Mesenchymal stem cell (in vitro differentiated cells and primary cell): ENCODE measurements at regions not wholly inside any gene's neighbourhood (a gene's known extent, or its start where the extent isn't known, plus 50 kb on each side); places are given as distances from the start of the nearest gene placed in this dataset.

Source experiments
- DNase-seq: peaks from one replicate; pipeline ENCODE4 v3.0.0-alpha.2; 2013
- H2AFZ ChIP-seq: one replicate; pipeline ENCODE4 v1.6.1; 2013; ENCODE audit warnings: low read depth, mild to moderate bottlenecking, control low read depth, inconsistent platforms, low read length, moderate library complexity
- H2AK5ac ChIP-seq: 2 replicates; pipeline ENCODE4 v1.6.1; 2013; ENCODE audit warnings: low read length, moderate library complexity, mild to moderate bottlenecking, inconsistent platforms; ENCODE audit not compliant: severe bottlenecking
- H2BK120ac ChIP-seq: one replicate; pipeline ENCODE4 v1.6.1; 2013; ENCODE audit warnings: low read depth, mild to moderate bottlenecking, inconsistent platforms, low read length, moderate library complexity
- H2BK12ac ChIP-seq, 2 experiments: one replicate each; pipeline ENCODE4 v1.6.1; 2013; ENCODE audit warnings: inconsistent platforms in 2 of 2, low read length in 2 of 2, mild to moderate bottlenecking in 2 of 2, moderate library complexity in 2 of 2, control low read depth in 1 of 2
- H2BK15ac ChIP-seq: one replicate; pipeline ENCODE4 v1.6.1; 2013; ENCODE audit warnings: mild to moderate bottlenecking, low read depth, inconsistent platforms; ENCODE audit not compliant: poor library complexity, severe bottlenecking
- H2BK5ac ChIP-seq: 2 replicates; pipeline ENCODE4 v1.6.1; 2013; ENCODE audit warnings: low read depth, mild to moderate bottlenecking, low read length, control low read depth, inconsistent platforms; ENCODE audit not compliant: poor library complexity, severe bottlenecking
- H3K14ac ChIP-seq, 2 experiments: one replicate each; pipeline ENCODE4 v1.6.1; 2013; ENCODE audit warnings: inconsistent platforms in 2 of 2, low read length in 2 of 2, control low read depth in 1 of 2, mild to moderate bottlenecking in 1 of 2, moderate library complexity in 1 of 2
- H3K18ac ChIP-seq, 2 experiments: one replicate each; pipeline ENCODE4 v1.6.1; 2013; ENCODE audit warnings: inconsistent platforms in 2 of 2, low read length in 2 of 2, control low read depth in 1 of 2, low read depth in 1 of 2, mild to moderate bottlenecking in 1 of 2
- H3K23ac ChIP-seq, 2 experiments: one replicate each; pipeline ENCODE4 v1.6.1; 2013; ENCODE audit warnings: inconsistent platforms in 2 of 2, low read length in 2 of 2, mild to moderate bottlenecking in 2 of 2, moderate library complexity in 2 of 2, control low read depth in 1 of 2
- H3K27ac ChIP-seq: 2 replicates; pipeline ENCODE4 v1.5.1; 2013; ENCODE audit warnings: mild to moderate bottlenecking, moderate library complexity, low read length, control low read depth, inconsistent platforms; ENCODE audit not compliant: poor library complexity, severe bottlenecking
- H3K27me3 ChIP-seq, 2 experiments: 2 replicates each; pipeline versions ENCODE4 v1.6.1 to v1.7.0; 2013; ENCODE audit warnings: low read length in 2 of 2, mild to moderate bottlenecking in 2 of 2, moderate library complexity in 2 of 2, control low read depth in 1 of 2, inconsistent platforms in 1 of 2; ENCODE audit not compliant: control insufficient read depth in 1 of 2, insufficient read depth in 1 of 2
- H3K36me3 ChIP-seq, 2 experiments: 2 replicates each; pipeline versions ENCODE4 v1.6.1 to v1.7.0; 2013; ENCODE audit warnings: low read length in 2 of 2, control low read depth in 1 of 2, inconsistent platforms in 1 of 2, low read depth in 1 of 2, mild to moderate bottlenecking in 1 of 2; ENCODE audit not compliant: insufficient read depth in 2 of 2, control insufficient read depth in 1 of 2
- H3K4ac ChIP-seq, 2 experiments: one replicate each; pipeline ENCODE4 v1.6.1; 2013; ENCODE audit warnings: inconsistent platforms in 2 of 2, low read length in 2 of 2, mild to moderate bottlenecking in 2 of 2, moderate library complexity in 2 of 2, control low read depth in 1 of 2, low read depth in 1 of 2
- H3K4me1 ChIP-seq: 2 replicates; pipeline ENCODE4 v1.6.1; 2013; ENCODE audit warnings: low read depth, low read length, control low read depth; ENCODE audit not compliant: control insufficient read depth, insufficient read depth
- H3K4me2 ChIP-seq: 2 replicates; pipeline ENCODE4 v1.6.1; 2013; ENCODE audit warnings: low read length, mild to moderate bottlenecking, inconsistent platforms; ENCODE audit not compliant: poor library complexity, severe bottlenecking
- H3K4me3 ChIP-seq, 2 experiments: 2 replicates each; pipeline versions ENCODE4 v1.5.1 to v1.7.0; 2013; ENCODE audit warnings: low read length in 2 of 2, mild to moderate bottlenecking in 2 of 2, control low read depth in 1 of 2, low read depth in 1 of 2; ENCODE audit not compliant: insufficient read depth in 1 of 2
- H3K79me1 ChIP-seq: replicated peaks from 2 replicates; pipeline ENCODE4 v1.6.1; 2013; ENCODE audit warnings: mild to moderate bottlenecking, control low read depth, low read length, inconsistent platforms; ENCODE audit not compliant: poor library complexity, severe bottlenecking
- H3K9ac ChIP-seq: 2 replicates; pipeline ENCODE4 v1.7.0; 2013; ENCODE audit warnings: mild to moderate bottlenecking, low read length, moderate library complexity
- H3K9me3 ChIP-seq: 2 replicates; pipeline ENCODE4 v1.7.0; 2013; ENCODE audit warnings: mild to moderate bottlenecking, low read length; ENCODE audit not compliant: control insufficient read depth
- H4K8ac ChIP-seq: one replicate; pipeline ENCODE4 v1.6.1; 2013; ENCODE audit warnings: inconsistent platforms, mild to moderate bottlenecking, low read length, moderate library complexity
- H4K91ac ChIP-seq: one replicate; pipeline ENCODE4 v1.6.1; 2013; ENCODE audit warnings: mild to moderate bottlenecking, low read length, inconsistent platforms
- WGBS: methylation state at CpG from one replicate; pipeline ENCODE4 v1.1.7; 2013; ENCODE audit warnings: mixed read lengths; 5-methylcytosine and 5-hydroxymethylcytosine counted together

- H3K27me3 ChIP-seq = no peaks in the 10 kb centered on the region
- no peak overlapping the region for H3K18ac ChIP-seq
- no peak overlapping the region for H2AFZ ChIP-seq
- no peaks in the 10 kb centered on the region for H3K4me1 ChIP-seq
- no peak overlapping the region for H4K8ac ChIP-seq
- no peak overlapping the region for H3K4me3 ChIP-seq
- no peaks in the 10 kb centered on the region for H3K79me1 ChIP-seq
- H4K91ac ChIP-seq = no peak overlapping the region
- peaks cover 4% of the 10 kb centered on the region for H3K9me3 ChIP-seq
- no peak overlapping the region for H2BK12ac ChIP-seq
- H2BK15ac ChIP-seq = no peak overlapping the region
- H3K14ac ChIP-seq = no peak overlapping the region
- H3K9ac ChIP-seq = no peak overlapping the region
- H2AK5ac ChIP-seq = no peak overlapping the region
- no peak overlapping the region for H3K4me2 ChIP-seq
- no peak for DNase-seq
- no peaks in the 10 kb centered on the region for H3K36me3 ChIP-seq
- no peak overlapping the region for H2BK120ac ChIP-seq
- no peak overlapping the region for H2BK5ac ChIP-seq
- no peak overlapping the region for H3K4ac ChIP-seq
- 54% methylated on average over 2 of the region's 2 CpGs for WGBS
- no peak overlapping the region for H3K23ac ChIP-seq
- no peak overlapping the region for H3K27ac ChIP-seq
Observed at GRCh38 chr3:3689601-3690375, 109.4 kb upstream of the LRRN1 start.

GRCh38 chr3:3686907-3687648, 112.2 kb upstream of the LRRN1 start:
- Histone ChIP-seq H3K4ac (no peak overlapping the region), H3K23ac (no peak overlapping the region), H3K27ac (no peak overlapping the region), H3K9me3 (peaks cover 10% of the 10 kb centered on the region), H2AFZ (no peak overlapping the region), H2BK120ac (no peak overlapping the region), H3K27me3 (no peaks in the 10 kb centered on the region), H4K8ac (no peak overlapping the region), H2BK5ac (no peak overlapping the region), H3K4me2 (no peak overlapping the region), H3K18ac (no peak overlapping the region), H3K36me3 (no peaks in the 10 kb centered on the region), H3K79me1 (no peaks in the 10 kb centered on the region), H2BK12ac (no peak overlapping the region), H3K14ac (no peak overlapping the region), H3K4me3 (no peak overlapping the region), H4K91ac (no peak overlapping the region), H2AK5ac (no peak overlapping the region), H3K9ac (no peak overlapping the region), H2BK15ac (no peak overlapping the region), H3K4me1 (no peaks in the 10 kb centered on the region)
- no peak for DNase-seq
- 58% methylated on average over 2 of the region's 3 CpGs for WGBS

GRCh38 chr3:3685721-3686120, 113.5 kb upstream of the LRRN1 start:
- Histone ChIP-seq H3K9me3 (peaks cover 10% of the 10 kb centered on the region), H3K9ac (no peak overlapping the region), H3K27me3 (no peaks in the 10 kb centered on the region), H2AFZ (no peak overlapping the region), H4K91ac (no peak overlapping the region), H3K18ac (no peak overlapping the region), H3K4me3 (no peak overlapping the region), H3K27ac (no peak overlapping the region), H3K23ac (no peak overlapping the region), H2BK5ac (no peak overlapping the region), H2BK120ac (no peak overlapping the region), H2AK5ac (no peak overlapping the region), H3K79me1 (no peaks in the 10 kb centered on the region), H4K8ac (no peak overlapping the region), H2BK12ac (no peak overlapping the region), H2BK15ac (no peak overlapping the region), H3K4me2 (no peak overlapping the region), H3K14ac (no peak overlapping the region), H3K4me1 (no peaks in the 10 kb centered on the region), H3K4ac (no peak overlapping the region), H3K36me3 (no peaks in the 10 kb centered on the region)
- WGBS = 75% methylated on average over 7 of the region's 7 CpGs
- no peak for DNase-seq

GRCh38 chr3:3683261-3683660, 116.0 kb upstream of the LRRN1 start:
- H2AK5ac ChIP-seq = no peak overlapping the region
- H3K27me3 ChIP-seq = no peaks in the 10 kb centered on the region
- H4K91ac ChIP-seq = no peak overlapping the region
- no peak overlapping the region for H3K23ac ChIP-seq
- no peak overlapping the region for H2AFZ ChIP-seq
- H3K14ac ChIP-seq = no peak overlapping the region
- no peaks in the 10 kb centered on the region for H3K79me1 ChIP-seq
- DNase-seq = no peak
- no peak overlapping the region for H4K8ac ChIP-seq
- H3K18ac ChIP-seq = no peak overlapping the region
- no peaks in the 10 kb centered on the region for H3K4me1 ChIP-seq
- H3K4me2 ChIP-seq = no peak overlapping the region
- H2BK5ac ChIP-seq = no peak overlapping the region
- no peak overlapping the region for H2BK12ac ChIP-seq
- no peak overlapping the region for H2BK120ac ChIP-seq
- H3K9ac ChIP-seq = no peak overlapping the region
- no peak overlapping the region for H3K27ac ChIP-seq
- no CpG with 5 or more reads among the region's 1 CpG for WGBS
- no peak overlapping the region for H2BK15ac ChIP-seq
- H3K36me3 ChIP-seq = no peaks in the 10 kb centered on the region
- no peak overlapping the region for H3K4me3 ChIP-seq
- H3K9me3 ChIP-seq = peaks cover 19% of the 10 kb centered on the region
- H3K4ac ChIP-seq = no peak overlapping the region
